Body of pancreas (tissue), 4 donors: ENCODE measurements at regions not wholly inside any gene's neighbourhood (a gene's known extent, or its start where the extent isn't known, plus 50 kb on each side); places are given as distances from the start of the nearest gene placed in this dataset.

Experiments used
- CTCF ChIP-seq, 7 experiments: fragments of 450-650 bp in 4 of 7; fragments of 200-600 bp in 3 of 7; sonication (generic) in 3 of 7; IDR thresholded peaks; one replicate each; pipeline ENCODE4 v1.5.1; 2016 to 2019; ENCODE audit warnings: antibody characterized with exemption in 7 of 7
- POLR2A ChIP-seq, 3 donors: fragments of 450-650 bp; IDR thresholded peaks; one replicate each; pipeline ENCODE4 v1.6.1; 2016; ENCODE audit warnings: antibody characterized with exemption in 3 of 3, mild to moderate bottlenecking in 2 of 3

GRCh38 chr18:73626221-73626620 lies 521.4 kb downstream of the FBXO15 start:
- TF ChIP-seq CTCF (IDR thresholded peaks at IDR 0.05) (no peak), POLR2A (IDR thresholded peaks at IDR 0.05) (no peak)
